Stimulated activated naive CD8-positive, alpha-beta T cell treated with anti-CD3 and anti-CD28 coated beads, Interleukin-15, Interleukin-2, amounts not matched to agents 100 U/mL and 50 U/mL, for 24 hours (primary cell): ENCODE measurements at regions not wholly inside any gene's neighbourhood (a gene's known extent, or its start where the extent isn't known, plus 50 kb on each side); places are given as distances from the start of the nearest gene placed in this dataset.

Source experiments
- ATAC-seq: fragments of 150-1000 bp; cut with Tn5 transposase; one replicate; pipeline ENCODE4 v1.10.0; 2021
- DNase-seq: peaks from one replicate; pipeline ENCODE4 v3.0.0; 2021

DNA sequence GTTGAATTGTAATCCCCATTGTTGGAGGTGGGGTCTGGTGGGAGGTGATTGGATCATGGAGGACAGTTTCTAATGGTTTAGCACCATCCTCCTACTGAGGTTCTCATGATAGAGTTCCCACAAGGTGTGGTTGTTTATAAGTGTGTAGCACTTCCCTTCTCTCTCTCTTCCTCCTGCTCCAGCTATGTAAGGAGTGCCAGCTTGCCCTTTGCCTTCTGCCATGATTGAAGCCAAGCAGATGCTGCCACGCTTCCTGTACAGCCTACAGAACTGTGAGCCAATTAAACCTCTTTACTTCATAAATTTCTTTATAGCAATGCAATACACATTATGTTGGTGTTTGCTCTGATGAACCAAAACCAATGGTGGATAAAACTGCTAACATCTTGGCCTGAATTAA is 238.2 kb downstream of the EFNB2 start:
- DNase-seq (no peak), ATAC-seq (no peak)

DNA sequence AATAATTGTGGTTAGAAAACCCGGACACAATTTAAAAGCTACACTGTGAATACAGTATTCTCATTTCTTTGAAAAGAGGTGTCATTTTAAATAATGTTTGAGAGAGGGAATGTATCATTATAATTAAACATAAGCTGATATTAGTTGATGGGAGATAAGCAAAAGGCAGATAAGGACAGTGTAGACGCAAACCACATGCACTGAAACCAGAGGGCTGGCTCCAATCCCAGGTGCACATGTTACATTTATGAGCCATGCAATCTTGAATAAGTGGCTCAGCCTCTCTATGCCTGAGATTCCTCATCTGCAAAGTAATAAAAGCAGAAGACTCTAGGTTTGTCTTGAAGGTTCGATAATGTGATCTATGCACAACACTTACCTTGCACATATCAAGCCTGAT is 238.7 kb downstream of the EFNB2 start:
- DNase-seq: no peak
- ATAC-seq: no peak

DNA sequence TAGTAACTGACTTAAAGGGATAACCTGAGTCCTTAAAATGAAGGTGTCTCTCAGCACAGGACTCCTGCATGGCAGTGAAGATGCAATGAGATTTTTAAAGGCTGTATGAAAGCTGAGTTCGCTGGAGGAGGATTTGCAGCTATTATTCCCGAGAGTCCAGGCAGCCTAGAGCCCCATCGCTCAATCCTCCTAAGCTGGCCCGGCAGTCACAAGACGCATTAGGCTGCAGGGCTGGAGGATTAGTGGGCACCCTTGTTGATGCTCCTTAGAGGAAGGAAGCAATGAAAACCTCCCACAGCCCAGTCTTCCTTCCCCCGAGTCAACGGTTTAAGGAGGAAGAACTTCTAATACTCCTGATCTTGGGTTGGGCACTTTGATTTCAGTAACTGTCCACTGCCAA is 239.5 kb downstream of the EFNB2 start:
- no peak for DNase-seq
- ATAC-seq: no peak

DNA sequence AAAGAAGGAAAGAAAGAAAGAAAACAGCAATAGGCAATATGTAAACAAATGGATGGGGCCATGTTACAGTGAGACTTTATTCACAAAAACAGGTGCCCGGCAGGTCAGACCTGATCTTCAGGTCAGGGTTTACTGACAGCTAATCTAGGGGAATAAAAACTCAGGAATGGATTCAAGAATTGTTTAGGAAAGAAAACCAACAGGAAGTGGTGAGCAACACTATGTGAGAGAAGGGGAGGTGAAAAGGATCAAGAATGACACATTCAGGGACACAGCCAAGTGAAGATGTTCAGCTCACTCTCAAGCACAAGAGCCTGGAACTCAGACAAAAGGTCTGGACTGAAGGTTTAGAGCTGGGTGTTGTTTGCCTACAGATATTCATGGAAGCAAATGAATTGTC is 244.5 kb downstream of the EFNB2 start:
- no peak for ATAC-seq

GRCh38 chr13:106287351-106287750 is 248.1 kb downstream of the EFNB2 start:
- ATAC-seq (no peak), DNase-seq (no peak)

More for the DNA sequence above, 244.5 kb downstream of the EFNB2 start:
- no peak for DNase-seq

DNA sequence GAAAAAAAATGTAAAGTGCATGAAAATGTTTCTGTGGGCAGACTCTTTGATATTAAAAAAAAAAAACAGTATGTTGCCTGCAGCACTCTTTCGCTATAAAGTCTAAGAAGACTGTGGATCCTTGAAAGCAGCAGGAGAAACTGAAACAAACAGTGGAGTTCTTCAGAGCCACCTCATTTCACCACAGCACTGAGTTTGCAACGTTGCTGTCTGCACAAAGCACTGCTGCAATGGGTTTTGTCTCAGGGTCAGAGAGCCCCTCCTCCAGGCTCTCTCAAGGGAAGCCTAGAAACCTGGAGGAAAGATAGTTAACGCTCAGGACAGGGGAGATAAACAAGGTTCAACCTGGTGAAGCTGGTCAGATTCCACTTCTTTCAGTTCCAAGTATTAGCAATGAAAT is 248.7 kb downstream of the EFNB2 start:
- ATAC-seq (no peak), DNase-seq (no peak)

DNA sequence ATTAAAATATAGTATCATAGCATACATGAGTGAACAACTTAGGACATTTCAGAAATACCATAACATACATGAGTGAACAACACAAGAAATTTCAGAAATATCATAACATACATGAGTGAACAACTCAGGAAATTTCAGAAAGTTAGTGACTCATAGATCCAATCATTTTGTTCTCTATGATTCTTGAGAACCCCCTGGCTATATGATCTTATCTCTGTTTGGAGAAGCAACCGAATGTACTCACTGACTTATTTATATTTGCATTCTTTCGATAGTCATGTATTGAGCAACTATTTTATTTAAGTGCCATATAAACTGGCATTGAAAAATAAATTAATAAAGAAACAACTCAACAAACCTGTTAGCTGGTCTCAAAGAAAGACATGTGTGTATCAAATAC is 251.1 kb downstream of the EFNB2 start:
- ATAC-seq: no peak
- DNase-seq: no peak

- DNase-seq: no peak
Observed at GRCh38 chr13:106281426-106281825, 254.0 kb downstream of the EFNB2 start.

DNA sequence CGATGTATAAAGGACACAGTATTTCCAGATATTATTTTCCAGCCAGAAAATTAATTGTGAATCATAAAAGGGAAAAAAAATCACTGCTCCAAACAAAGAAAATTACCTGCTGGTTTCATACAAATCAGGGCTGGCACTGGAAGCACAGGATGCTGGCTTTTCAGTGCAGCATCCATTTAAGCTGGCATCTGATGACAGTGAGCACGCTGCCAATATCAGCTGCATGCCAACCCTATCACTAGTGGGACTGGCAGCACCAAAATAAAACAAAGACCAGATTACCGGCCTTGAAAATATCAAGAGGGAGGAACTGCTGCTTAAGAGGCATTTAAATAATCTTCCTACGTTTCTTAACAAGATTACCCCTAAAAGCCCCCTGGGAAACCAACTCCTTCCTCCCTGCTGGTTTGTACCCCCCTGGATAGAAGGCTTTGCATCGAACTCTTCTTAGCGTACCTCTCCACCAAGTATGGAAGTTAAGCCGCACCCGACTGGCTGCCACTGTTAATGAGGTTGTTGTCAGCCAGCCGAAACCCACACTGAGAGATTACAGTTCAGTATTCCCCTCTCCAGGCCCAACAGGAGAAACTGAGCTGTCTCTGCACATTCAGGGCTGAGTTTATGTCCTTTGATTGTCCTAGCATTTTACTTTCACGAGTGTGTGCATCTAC is 257.8 kb downstream of the EFNB2 start:
- no peak for ATAC-seq
- no peak for DNase-seq

More at GRCh38 chr13:106281426-106281825, 254.0 kb downstream of the EFNB2 start:
- no peak for ATAC-seq

DNA sequence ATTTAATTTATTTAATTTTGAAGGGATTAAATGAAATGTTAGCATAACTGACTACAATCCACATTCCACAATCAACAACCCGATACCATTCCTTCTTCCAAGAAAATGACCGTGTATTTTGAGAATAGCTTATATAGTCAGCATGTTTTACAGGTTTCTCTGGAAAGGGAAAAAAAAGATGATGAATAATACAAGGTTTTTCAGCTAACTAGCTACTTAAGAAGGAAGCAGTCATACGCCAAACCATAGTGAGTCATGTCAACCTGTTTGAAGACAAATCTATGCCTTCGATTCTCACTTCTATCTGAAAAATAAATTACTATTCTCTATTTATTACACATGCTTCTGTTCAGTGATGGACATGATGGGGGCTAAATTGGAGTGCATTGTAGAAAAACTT is 258.6 kb downstream of the EFNB2 start:
- no peak for ATAC-seq
- DNase-seq: no peak

DNA sequence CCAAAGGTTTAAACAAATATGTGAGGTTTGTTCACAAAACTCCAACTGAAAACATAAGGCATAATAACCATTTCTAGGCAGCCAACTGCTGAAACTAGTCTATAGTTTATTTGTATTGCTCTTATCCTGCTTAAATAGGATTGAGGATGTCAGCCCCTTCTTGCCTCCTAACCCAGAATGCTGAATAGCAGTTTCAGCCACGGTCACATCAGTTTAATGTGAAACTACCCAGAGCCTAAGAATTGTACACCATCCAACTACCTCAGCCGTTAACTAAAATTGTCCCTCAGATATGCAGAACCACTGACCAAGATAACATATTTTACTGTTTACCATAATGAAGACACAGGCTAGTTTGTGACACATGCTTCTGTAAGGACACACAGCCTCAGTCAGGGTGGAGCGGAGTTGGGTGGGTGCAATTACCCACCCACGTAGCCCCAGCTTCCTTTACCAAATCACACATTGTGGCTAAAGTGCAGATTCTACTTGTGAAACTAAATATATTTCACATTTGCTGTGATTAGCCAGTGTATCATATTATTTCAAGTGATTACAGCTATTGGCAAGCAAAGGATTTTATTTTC is 259.9 kb downstream of the EFNB2 start:
- no peak for DNase-seq

DNA sequence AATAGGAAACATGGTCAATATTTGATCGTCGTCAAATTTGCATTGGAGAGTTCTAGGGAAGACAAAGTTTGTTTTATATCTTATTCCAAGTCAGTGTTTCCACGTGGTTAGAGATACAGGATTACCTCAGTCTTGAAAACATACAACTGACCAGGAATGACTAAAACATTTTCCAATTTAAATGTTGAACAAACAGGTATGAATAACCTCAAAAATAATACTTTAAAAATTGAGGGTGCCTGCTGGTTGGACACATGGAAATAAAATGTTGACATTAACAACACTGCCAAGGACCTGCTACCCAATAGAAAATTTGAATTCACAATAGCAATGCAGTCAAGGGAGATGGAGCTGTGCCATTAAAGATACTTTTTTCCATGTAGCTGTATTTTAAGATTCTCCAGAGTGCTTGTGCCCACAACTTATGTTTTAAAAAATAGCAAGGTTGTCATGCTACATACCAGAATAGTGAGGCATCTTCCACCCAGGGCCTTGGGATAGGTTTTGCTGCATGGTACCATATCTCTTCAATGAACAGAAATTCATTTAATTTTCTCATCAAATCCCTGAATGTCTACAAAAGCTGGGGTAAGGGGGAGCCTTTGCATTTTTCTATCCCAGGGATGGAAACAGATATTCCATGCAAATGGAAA is 260.8 kb downstream of the EFNB2 start:
- DNase-seq (no peak), ATAC-seq (no peak)

More for the DNA sequence above, 259.9 kb downstream of the EFNB2 start:
- no peak for ATAC-seq

GRCh38 chr13:106263801-106264200 is 271.7 kb downstream of the EFNB2 start:
- DNase-seq: no peak
- no peak for ATAC-seq

- ATAC-seq (no peak), DNase-seq (no peak)
Observed at GRCh38 chr13:106262886-106263285, 272.6 kb downstream of the EFNB2 start.

GRCh38 chr13:106261450-106261849 is 274.0 kb downstream of the EFNB2 start:
- ATAC-seq (no peak), DNase-seq (no peak)

- ATAC-seq: no peak
Observed at GRCh38 chr13:106260352-106260751, 275.1 kb downstream of the EFNB2 start.

GRCh38 chr13:106259928-106260327 is 275.5 kb downstream of the EFNB2 start:
- ATAC-seq (no peak), DNase-seq (no peak)

More at GRCh38 chr13:106260352-106260751, 275.1 kb downstream of the EFNB2 start:
- no peak for DNase-seq

GRCh38 chr13:106246666-106247188 is 288.7 kb downstream of the EFNB2 start:
- DNase-seq (no peak), ATAC-seq (no peak)

DNA sequence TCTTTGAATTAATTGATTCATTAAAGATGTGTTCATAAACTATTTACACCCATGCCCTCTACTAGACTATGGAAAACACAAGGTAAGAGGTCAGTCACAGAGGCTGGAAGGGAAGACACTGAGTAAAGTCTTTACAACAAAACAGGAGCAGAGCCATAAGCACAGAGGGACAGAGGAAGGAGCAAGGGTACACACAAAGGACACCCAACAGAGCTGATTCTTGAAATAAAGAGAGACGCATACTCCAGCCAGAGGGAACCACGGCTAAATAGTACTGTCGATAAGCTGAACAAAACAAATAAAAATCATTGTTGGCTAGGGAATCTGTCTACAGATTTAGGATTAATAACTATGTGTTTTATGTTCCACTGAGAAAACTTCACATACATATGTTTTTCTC is 289.2 kb downstream of the EFNB2 start:
- ATAC-seq (no peak), DNase-seq (no peak)

DNA sequence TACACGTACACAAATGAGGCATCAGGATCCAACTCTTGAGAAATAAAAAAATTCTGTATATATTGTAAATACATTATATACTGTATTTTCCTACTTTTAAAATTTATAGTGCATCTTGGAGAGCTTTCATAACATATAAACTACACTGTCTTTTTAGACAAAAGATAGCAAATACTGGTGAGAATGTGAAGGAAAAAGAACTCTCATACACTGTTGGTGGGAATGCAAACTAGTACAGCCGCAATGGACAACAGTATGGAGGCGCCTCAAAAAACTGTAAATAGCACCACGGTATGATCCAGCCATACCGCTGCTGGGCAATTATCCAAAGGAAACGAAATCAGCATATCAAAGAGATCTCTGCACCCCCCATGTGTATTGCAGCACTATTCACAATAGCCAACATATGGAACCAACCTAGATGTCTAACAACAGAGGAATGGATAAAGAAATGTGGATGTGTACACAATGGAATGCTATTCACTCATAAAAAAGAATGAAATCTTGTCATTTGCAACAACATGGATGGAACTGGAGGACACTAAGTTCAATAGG is 292.4 kb downstream of the EFNB2 start:
- DNase-seq (no peak), ATAC-seq (no peak)

DNA sequence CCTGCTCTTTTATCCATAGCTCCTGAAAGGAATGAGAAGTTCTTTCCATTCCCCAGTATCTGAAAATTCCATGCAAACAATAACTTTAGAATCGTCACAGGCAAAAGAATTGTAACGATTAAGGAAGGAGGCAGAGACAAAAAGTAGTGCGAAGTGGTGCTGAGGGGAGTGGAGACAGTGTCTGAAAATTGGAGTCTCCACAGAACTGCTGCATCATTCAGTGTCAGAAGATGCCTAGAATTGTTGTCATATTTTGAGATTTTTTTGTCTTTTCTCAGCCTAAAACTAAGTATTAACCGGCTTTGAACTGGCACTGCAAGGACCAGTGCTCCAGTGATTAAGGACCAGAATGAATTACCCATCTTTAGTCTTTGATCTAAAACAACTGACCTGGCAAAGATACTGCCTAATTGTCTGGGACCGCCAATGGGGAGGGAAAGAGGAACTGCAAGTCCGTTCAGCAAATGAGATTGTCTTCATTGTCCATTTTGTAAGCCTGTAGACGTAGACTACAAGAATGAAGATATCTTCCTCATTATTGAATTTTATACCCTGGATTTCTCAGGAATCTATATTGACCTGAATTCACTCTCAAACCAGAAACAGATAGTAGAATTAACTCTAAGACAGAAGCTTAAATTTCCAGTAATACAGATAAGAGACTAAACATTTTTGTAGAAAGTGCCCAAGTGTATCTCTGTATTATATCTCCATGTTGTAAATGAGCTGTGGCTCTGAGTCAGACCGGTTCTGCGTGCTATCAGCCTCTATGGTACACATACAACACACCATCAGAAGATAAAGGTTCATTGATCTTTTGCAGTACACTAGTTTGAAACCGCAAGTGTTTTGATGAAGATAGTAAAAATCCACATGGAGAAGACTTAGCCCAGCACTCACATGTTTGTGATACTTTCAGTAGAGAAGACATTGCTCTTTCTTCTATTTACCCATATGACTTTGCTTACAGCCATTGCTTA is 293.2 kb downstream of the EFNB2 start:
- no peak for ATAC-seq
- DNase-seq: no peak

DNA sequence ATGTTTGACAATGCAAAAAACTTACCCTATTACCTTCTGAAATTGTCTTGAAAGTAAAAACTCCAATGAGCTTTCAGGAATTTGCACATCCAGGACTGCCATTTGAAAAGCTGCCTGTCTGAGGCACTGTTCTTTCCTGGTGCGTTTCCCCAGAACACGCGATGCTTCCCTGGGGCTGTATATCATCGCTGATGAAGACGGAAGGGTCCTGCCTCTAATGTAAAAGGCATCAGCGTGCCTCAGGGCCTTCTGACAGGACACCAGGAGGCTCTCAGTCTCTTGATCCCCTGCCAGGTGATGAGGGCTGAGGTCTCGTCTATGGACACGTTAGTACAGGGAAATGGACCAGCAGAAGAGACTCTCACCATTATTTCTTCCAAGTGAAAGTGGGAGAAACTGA is 296.8 kb downstream of the EFNB2 start:
- DNase-seq (no peak), ATAC-seq (no peak)
